Suprapubic skin (tissue), 3 donors: ENCODE measurements at regions not wholly inside any gene's neighbourhood (a gene's known extent, or its start where the extent isn't known, plus 50 kb on each side); places are given as distances from the start of the nearest gene placed in this dataset.

ENCODE experiments used
- POLR2A ChIP-seq, 2 donors: fragments of 450-650 bp; IDR thresholded peaks; one replicate each; pipeline ENCODE4 v1.6.1; 2017; ENCODE audit warnings: antibody characterized with exemption in 2 of 2, mild to moderate bottlenecking in 2 of 2, moderate library complexity in 2 of 2
- TF ChIP-seq, protein P1 (sequence below), 2 donors: fragments of 200-600 bp in 1 of 2; fragments of 450-650 bp in 1 of 2; sonication (generic) in 1 of 2; IDR thresholded peaks; one replicate each; pipeline ENCODE4 v1.5.1; 2016 to 2019; ENCODE audit warnings: antibody characterized with exemption in 2 of 2, mild to moderate bottlenecking in 1 of 2, moderate library complexity in 1 of 2

GRCh38 chr6:114714836-114715507 is 372.1 kb upstream of the HS3ST5 start:
- TF ChIP-seq, protein P1, sequence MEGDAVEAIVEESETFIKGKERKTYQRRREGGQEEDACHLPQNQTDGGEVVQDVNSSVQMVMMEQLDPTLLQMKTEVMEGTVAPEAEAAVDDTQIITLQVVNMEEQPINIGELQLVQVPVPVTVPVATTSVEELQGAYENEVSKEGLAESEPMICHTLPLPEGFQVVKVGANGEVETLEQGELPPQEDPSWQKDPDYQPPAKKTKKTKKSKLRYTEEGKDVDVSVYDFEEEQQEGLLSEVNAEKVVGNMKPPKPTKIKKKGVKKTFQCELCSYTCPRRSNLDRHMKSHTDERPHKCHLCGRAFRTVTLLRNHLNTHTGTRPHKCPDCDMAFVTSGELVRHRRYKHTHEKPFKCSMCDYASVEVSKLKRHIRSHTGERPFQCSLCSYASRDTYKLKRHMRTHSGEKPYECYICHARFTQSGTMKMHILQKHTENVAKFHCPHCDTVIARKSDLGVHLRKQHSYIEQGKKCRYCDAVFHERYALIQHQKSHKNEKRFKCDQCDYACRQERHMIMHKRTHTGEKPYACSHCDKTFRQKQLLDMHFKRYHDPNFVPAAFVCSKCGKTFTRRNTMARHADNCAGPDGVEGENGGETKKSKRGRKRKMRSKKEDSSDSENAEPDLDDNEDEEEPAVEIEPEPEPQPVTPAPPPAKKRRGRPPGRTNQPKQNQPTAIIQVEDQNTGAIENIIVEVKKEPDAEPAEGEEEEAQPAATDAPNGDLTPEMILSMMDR (IDR thresholded peaks at IDR 0.05): no peak
- TF ChIP-seq POLR2A (IDR thresholded peaks at IDR 0.05): no peak
